ENCODE measurements at regions not wholly inside any gene's neighbourhood (a gene's known extent, or its start where the extent isn't known, plus 50 kb on each side); places are given as distances from the start of the nearest gene placed in this dataset.

GRCh38 chr6:153272201-153272980, 141.3 kb upstream of the RGS17 start:
- no peaks in the 10 kb centered on the region for H3K27me3 ChIP-seq (ENCODE audit: control insufficient read depth, insufficient read depth, low read length, poor library complexity, severe bottlenecking)
- Mint-ChIP-seq H3K4me1 (peaks cover 8% of the 10 kb centered on the region), H3K4me3 (no peak overlapping the region), H3K36me3 (ENCODE audit: low read depth) (no peaks in the 10 kb centered on the region), H3K27me3 (ENCODE audit: insufficient read depth) (no peaks in the 10 kb centered on the region), H3K27ac (no peak overlapping the region), H3K9me3 (no peaks in the 10 kb centered on the region)
- no peaks in the 10 kb centered on the region for H3K9me3 ChIP-seq (ENCODE audit: control insufficient read depth, low read length)
- H3K36me3 ChIP-seq (ENCODE audit: control insufficient read depth, insufficient read depth, low read length) = no peaks in the 10 kb centered on the region
- DNase-seq = no peak
- H3K4me3 ChIP-seq (ENCODE audit: low read length) = no peak overlapping the region
- no peak overlapping the region for H3K27ac ChIP-seq (ENCODE audit: low read depth, low read length)
- no peak overlapping the region for H3K9ac ChIP-seq (ENCODE audit: extremely low read depth, low read length, poor library complexity, severe bottlenecking)
- 88 to 94% methylated on average over 2 to 4 of the region's 5 CpGs for WGBS, 2 experiments (ENCODE audit: insufficient coverage in 1 of 2, insufficient read length in 1 of 2)
- no peak for TF ChIP-seq CTCF (conservative IDR thresholded peaks at IDR 0.05)
- peaks cover 6% of the 10 kb centered on the region for H3K4me1 ChIP-seq (ENCODE audit: control insufficient read depth, insufficient read depth, low read length)

- WGBS, 2 experiments (ENCODE audit: insufficient coverage in 1 of 2, insufficient read length in 1 of 2) = 89 to 100% methylated on average over 3 to 5 of the region's 5 CpGs
- H3K27ac ChIP-seq (ENCODE audit: low read depth, low read length) = no peak overlapping the region
- H3K9me3 ChIP-seq (ENCODE audit: control insufficient read depth, low read length) = no peaks in the 10 kb centered on the region
- H3K27me3 Mint-ChIP-seq (ENCODE audit: insufficient read depth) = no peaks in the 10 kb centered on the region
- H3K36me3 Mint-ChIP-seq (ENCODE audit: low read depth) = no peaks in the 10 kb centered on the region
- H3K4me1 Mint-ChIP-seq = no peaks in the 10 kb centered on the region
- no peak overlapping the region for H3K4me3 Mint-ChIP-seq
- no peak overlapping the region for H3K4me3 ChIP-seq (ENCODE audit: low read length)
- no peak for DNase-seq
- H3K36me3 ChIP-seq (ENCODE audit: control insufficient read depth, insufficient read depth, low read length) = no peaks in the 10 kb centered on the region
- no peak overlapping the region for H3K27ac Mint-ChIP-seq
- no peak for TF ChIP-seq CTCF (conservative IDR thresholded peaks at IDR 0.05)
- no peaks in the 10 kb centered on the region for H3K9me3 Mint-ChIP-seq
- H3K4me1 ChIP-seq (ENCODE audit: control insufficient read depth, insufficient read depth, low read length) = peaks cover 2% of the 10 kb centered on the region
- no peak overlapping the region for H3K9ac ChIP-seq (ENCODE audit: extremely low read depth, low read length, poor library complexity, severe bottlenecking)
- H3K27me3 ChIP-seq (ENCODE audit: control insufficient read depth, insufficient read depth, low read length, poor library complexity, severe bottlenecking) = no peaks in the 10 kb centered on the region
These were observed 132.4 kb upstream of the RGS17 start for GRCh38 chr6:153263489-153263888.

GRCh38 chr6:153251326-153251725, 120.2 kb upstream of the RGS17 start:
- Mint-ChIP-seq H3K9me3 (no peaks in the 10 kb centered on the region), H3K36me3 (ENCODE audit: low read depth) (no peaks in the 10 kb centered on the region), H3K4me3 (no peak overlapping the region), H3K4me1 (peaks cover 7% of the 10 kb centered on the region), H3K27ac (no peak overlapping the region), H3K27me3 (ENCODE audit: insufficient read depth) (no peaks in the 10 kb centered on the region)
- Histone ChIP-seq H3K9ac (ENCODE audit: extremely low read depth, low read length, poor library complexity, severe bottlenecking) (no peak overlapping the region), H3K36me3 (ENCODE audit: control insufficient read depth, insufficient read depth, low read length) (no peaks in the 10 kb centered on the region), H3K27ac (ENCODE audit: low read depth, low read length) (no peak overlapping the region), H3K4me3 (ENCODE audit: low read length) (no peak overlapping the region), H3K27me3 (ENCODE audit: control insufficient read depth, insufficient read depth, low read length, poor library complexity, severe bottlenecking) (no peaks in the 10 kb centered on the region), H3K4me1 (ENCODE audit: control insufficient read depth, insufficient read depth, low read length) (no peaks in the 10 kb centered on the region), H3K9me3 (ENCODE audit: control insufficient read depth, low read length) (no peaks in the 10 kb centered on the region)
- no peak for DNase-seq
- TF ChIP-seq CTCF (conservative IDR thresholded peaks at IDR 0.05) = no peak

Measured in endodermal cell (in vitro differentiated cells).